ENCODE measurements at regions not wholly inside any gene's neighbourhood (a gene's known extent, or its start where the extent isn't known, plus 50 kb on each side); places are given as distances from the start of the nearest gene placed in this dataset.

DNA sequence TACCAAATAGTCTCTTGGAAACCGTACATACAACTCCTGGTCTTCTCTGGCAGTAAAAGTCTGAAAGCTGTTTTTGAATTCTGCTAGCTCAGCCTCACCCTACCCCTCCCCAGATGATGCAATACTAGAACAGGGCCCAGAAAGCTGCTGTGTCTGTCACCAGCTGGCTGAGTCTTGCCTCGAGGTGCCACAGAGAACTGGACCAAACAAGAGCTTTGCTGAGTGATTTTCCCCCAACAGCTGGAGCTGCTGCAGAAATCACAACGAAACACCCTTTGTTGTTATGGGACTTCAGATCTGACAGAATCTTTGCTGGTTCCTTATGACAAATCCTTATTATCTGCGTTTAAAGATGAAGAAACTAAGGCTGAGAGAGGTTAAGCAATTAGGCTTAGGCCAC, 134.1 kb downstream of the SPAG6 start (continued):
- TF ChIP-seq, protein P1, sequence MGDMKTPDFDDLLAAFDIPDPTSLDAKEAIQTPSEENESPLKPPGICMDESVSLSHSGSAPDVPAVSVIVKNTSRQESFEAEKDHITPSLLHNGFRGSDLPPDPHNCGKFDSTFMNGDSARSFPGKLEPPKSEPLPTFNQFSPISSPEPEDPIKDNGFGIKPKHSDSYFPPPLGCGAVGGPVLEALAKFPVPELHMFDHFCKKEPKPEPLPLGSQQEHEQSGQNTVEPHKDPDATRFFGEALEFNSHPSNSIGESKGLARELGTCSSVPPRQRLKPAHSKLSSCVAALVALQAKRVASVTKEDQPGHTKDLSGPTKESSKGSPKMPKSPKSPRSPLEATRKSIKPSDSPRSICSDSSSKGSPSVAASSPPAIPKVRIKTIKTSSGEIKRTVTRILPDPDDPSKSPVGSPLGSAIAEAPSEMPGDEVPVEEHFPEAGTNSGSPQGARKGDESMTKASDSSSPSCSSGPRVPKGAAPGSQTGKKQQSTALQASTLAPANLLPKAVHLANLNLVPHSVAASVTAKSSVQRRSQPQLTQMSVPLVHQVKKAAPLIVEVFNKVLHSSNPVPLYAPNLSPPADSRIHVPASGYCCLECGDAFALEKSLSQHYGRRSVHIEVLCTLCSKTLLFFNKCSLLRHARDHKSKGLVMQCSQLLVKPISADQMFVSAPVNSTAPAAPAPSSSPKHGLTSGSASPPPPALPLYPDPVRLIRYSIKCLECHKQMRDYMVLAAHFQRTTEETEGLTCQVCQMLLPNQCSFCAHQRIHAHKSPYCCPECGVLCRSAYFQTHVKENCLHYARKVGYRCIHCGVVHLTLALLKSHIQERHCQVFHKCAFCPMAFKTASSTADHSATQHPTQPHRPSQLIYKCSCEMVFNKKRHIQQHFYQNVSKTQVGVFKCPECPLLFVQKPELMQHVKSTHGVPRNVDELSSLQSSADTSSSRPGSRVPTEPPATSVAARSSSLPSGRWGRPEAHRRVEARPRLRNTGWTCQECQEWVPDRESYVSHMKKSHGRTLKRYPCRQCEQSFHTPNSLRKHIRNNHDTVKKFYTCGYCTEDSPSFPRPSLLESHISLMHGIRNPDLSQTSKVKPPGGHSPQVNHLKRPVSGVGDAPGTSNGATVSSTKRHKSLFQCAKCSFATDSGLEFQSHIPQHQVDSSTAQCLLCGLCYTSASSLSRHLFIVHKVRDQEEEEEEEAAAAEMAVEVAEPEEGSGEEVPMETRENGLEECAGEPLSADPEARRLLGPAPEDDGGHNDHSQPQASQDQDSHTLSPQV (IDR thresholded peaks at IDR 0.05), result peak; percentile 60; the same call in 1 of the 2 replicates
- TF ChIP-seq FOXJ2 (tag; IDR thresholded peaks at IDR 0.05), result peak; percentile 87
- TF ChIP-seq MAFG (tag; conservative IDR thresholded peaks at IDR 0.05), result peak; percentile 45; the same call in 1 of the 2 replicates
- TF ChIP-seq, protein P2, sequence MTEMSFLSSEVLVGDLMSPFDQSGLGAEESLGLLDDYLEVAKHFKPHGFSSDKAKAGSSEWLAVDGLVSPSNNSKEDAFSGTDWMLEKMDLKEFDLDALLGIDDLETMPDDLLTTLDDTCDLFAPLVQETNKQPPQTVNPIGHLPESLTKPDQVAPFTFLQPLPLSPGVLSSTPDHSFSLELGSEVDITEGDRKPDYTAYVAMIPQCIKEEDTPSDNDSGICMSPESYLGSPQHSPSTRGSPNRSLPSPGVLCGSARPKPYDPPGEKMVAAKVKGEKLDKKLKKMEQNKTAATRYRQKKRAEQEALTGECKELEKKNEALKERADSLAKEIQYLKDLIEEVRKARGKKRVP (CRISPR knock-in tag; IDR thresholded peaks at IDR 0.05), result peak; percentile 98
- TF ChIP-seq DMBX1 (CRISPR knock-in tag; IDR thresholded peaks at IDR 0.05; ENCODE audit: borderline replicate concordance), result peak; percentile 92

DNA sequence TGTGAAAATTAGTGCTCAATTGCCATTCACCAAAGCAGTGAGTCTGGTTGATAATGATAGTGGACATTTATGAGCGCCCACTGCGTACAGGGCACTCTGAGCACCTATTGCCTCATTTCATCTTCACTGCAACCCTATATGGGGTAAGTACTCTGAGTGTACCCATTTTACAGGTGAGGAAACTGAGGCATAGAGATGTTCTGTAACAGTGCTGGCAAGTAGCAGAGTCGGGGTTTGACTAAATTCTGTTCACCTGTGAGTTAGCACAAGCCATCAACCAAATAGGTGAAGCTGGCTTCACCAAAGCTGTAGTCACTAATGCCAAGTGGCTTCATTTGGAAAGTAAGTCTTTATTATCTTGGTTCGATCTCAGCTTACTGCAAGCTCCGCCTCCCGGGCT, 135.8 kb downstream of the SPAG6 start:
- ATAC-seq (no peak), DNase-seq (ENCODE audit: extremely low read depth in 1 of 4, low spot score in 3 of 4) (no peak), FAIRE-seq (no peak)
- Histone ChIP-seq H3K9me3 (replicated peaks; ENCODE audit: control insufficient read depth, insufficient read depth, low read depth, low read length) (no peaks in the 10 kb centered on the region), H3K4me1 (replicated peaks in 1 of 2; ENCODE audit: control insufficient read depth in 2 of 2, insufficient read depth in 2 of 2, low read length in 2 of 2) (peaks cover 0 to 23% of the 10 kb centered on the region in 2 experiments; a peak in 3 of 5 replicates), H3K27me3 (ENCODE audit: control insufficient read depth in 2 of 2, insufficient read depth in 2 of 2, low read length in 2 of 2) (no peaks in the 10 kb centered on the region), H3K4me2 (ENCODE audit: insufficient read depth, low read length) (no peak overlapping the region), H3K9me1 (ENCODE audit: control insufficient read depth, insufficient read depth, low read length) (no peaks in the 10 kb centered on the region), H3K79me2 (ENCODE audit: control insufficient read depth, insufficient read depth, low read length) (no peaks in the 10 kb centered on the region), H2AFZ (ENCODE audit: low read depth, low read length) (no peak overlapping the region), H3K9ac (ENCODE audit: insufficient read depth in 1 of 2, low read depth in 2 of 2, low read length in 2 of 2) (no peak overlapping the region), H3K36me3 (ENCODE audit: control insufficient read depth, insufficient read depth, low read length) (no peaks in the 10 kb centered on the region), H4K20me1 (replicated peaks; ENCODE audit: control insufficient read depth, insufficient read depth, low read length) (no peaks in the 10 kb centered on the region), H3K27ac (ENCODE audit: extremely low read depth, low read depth, low read length) (no peak overlapping the region), H3K4me3 (no peak overlapping the region)
- 78% methylated on average over 6 of the region's 6 CpGs for WGBS (ENCODE audit: insufficient coverage, low coverage, missing lambda C conversion rate)
- CTCF ChIA-PET (ENCODE audit: low intra/inter-chr PET ratio), result no interaction called here
- intact Hi-C loops (cut with micrococcal nuclease) (no loop called here), in situ Hi-C loops (cut with MboI) (no loop called here)
- POLR2A ChIA-PET, result interaction anchor here (1.5 to 3.9 kb wide), 2 partner anchors 11 to 14 kb away, joined by 3 to 13 read pairs; no protein-coding TSS in a partner anchor
- no TSS peak for BruUV-seq (replicated peaks)
- TF ChIP-seq RBM25 (IDR thresholded peaks at IDR 0.05; ENCODE audit: low read depth, low read length, severe bottlenecking) (peak; percentile 98), NR2C2 (CRISPR knock-in tag; IDR thresholded peaks at IDR 0.05) (no peak), NR2C2 (tag; IDR thresholded peaks at IDR 0.05) (no peak), ZNF384 (IDR thresholded peaks at IDR 0.05; ENCODE audit: low read depth, low read length) (no peak), MAFG (tag; conservative IDR thresholded peaks at IDR 0.05) (no peak), BCOR (IDR thresholded peaks at IDR 0.05) (peak; percentile 91), KDM1A (IDR thresholded peaks at IDR 0.05) (peak in 1 of 2 experiments; percentile 51; a peak in 3 of 4 replicates), HDAC2 (IDR thresholded peaks at IDR 0.05) (peak; percentile 85; the same call in 1 of the 2 replicates), LCOR (CRISPR knock-in tag; IDR thresholded peaks at IDR 0.05) (no peak), RCOR1 (IDR thresholded peaks at IDR 0.05; ENCODE audit: borderline replicate concordance in 1 of 2, low read depth in 2 of 2, low read length in 2 of 2) (peak in 1 of 2 experiments; percentile 75; a peak in 2 of 4 replicates), ZFPM2 (CRISPR knock-in tag; IDR thresholded peaks at IDR 0.05) (no peak), ADNP (tag; IDR thresholded peaks at IDR 0.05) (peak; percentile 88)
- TF ChIP-seq, protein P3, sequence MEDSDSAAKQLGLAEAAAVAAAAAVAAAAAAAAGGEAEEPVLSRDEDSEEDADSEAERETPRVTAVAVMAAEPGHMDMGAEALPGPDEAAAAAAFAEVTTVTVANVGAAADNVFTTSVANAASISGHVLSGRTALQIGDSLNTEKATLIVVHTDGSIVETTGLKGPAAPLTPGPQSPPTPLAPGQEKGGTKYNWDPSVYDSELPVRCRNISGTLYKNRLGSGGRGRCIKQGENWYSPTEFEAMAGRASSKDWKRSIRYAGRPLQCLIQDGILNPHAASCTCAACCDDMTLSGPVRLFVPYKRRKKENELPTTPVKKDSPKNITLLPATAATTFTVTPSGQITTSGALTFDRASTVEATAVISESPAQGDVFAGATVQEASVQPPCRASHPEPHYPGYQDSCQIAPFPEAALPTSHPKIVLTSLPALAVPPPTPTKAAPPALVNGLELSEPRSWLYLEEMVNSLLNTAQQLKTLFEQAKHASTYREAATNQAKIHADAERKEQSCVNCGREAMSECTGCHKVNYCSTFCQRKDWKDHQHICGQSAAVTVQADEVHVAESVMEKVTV (CRISPR knock-in tag; IDR thresholded peaks at IDR 0.05), result no peak
